GM18867 (cell line): ENCODE measurements at regions not wholly inside any gene's neighbourhood (a gene's known extent, or its start where the extent isn't known, plus 50 kb on each side); places are given as distances from the start of the nearest gene placed in this dataset.

Experiments used
- ATAC-seq: cut with Tn5 transposase; IDR thresholded peaks from one replicate; pipeline ENCODE4 v1.9.1; 2021; ENCODE audit warnings: mild to moderate bottlenecking, moderate library complexity; ENCODE audit not compliant: unreplicated experiment

DNA sequence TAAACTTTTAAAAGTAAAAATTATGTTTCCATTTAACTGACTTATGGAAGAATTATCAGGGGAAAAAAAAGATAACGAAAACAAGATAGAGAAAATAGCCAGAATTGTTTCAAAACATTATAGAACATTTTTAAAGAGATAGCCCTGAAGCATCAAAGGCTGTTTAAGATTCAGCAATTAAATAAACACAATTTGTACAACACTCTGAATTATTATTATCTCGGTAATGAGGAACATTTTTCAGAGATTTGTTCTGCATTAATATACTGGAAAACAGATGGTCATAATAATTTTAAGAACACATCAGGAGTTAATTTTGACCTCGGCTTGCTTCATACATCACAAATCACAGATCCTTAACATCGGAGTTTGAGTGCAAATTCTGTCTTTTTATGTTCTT lies 643.8 kb downstream of the SORCS1 start:
- no peak for ATAC-seq

- ATAC-seq = no peak
These were observed 645.0 kb downstream of the SORCS1 start for GRCh38 chr10:106519376-106520030.

GRCh38 chr10:106515206-106515790 lies 649.2 kb downstream of the SORCS1 start:
- ATAC-seq = no peak

DNA sequence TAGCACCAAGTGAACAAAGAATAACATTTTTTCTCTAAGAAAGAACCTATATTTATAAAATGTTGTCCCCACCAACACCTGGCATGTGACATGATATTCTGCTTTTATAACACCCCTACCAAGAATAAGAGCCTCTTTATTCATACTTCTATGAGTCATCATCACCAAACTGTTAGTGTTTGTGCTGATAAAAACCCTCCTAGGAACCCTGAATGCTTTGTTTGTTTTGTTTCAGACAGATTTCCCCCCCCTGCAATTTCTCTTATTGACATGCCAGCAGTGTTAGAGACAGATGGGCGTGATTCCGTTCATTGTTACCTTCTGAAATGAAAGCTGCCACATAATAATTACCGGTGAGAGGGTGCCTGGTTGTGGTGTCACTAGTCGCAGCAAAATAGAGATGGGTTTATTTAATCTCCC lies 651.1 kb downstream of the SORCS1 start:
- ATAC-seq = no peak

- ATAC-seq = no peak
These were observed 652.6 kb downstream of the SORCS1 start for GRCh38 chr10:106511917-106512316.

- ATAC-seq = no peak
These were observed 655.6 kb downstream of the SORCS1 start for GRCh38 chr10:106508950-106509349.

- no peak for ATAC-seq
These were observed 657.8 kb downstream of the SORCS1 start for GRCh38 chr10:106506526-106507283.

DNA sequence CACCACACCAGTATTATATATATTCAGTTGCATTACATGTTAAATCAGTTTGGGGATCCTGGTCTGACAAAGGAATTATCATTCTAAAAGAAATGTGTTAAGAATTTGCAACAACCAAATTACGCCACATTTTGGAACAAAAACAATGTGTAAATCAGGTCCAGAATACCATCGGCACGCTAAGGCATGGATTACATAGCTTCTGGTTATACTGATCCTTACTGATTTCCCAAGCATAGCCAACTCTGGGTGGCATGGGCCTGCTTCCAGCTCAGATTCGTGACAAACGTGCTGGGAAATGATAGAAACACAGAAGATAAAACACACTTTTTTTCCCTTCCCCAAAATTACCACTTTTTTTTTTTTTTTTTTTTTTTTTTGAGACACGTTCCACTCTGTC lies 660.0 kb downstream of the SORCS1 start:
- no peak for ATAC-seq

DNA sequence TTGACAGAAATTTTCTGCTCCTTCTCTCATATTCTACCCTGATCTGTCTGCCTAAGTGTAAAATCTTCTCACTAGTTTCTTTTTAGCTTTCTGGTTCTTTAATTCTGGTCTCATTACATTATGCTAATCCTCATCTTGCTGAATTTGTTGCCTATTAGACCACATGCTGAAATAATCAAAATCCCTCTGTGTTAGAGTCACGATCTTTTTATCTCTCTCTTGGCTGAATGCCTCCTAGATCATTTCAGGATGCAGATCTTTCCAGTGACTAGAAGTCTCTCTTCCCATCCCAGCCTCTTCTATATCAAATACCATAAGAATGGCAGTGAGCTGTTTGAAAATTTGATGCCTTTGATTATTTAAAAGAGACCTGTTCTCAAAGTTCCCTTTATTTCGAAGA lies 661.9 kb downstream of the SORCS1 start:
- no peak for ATAC-seq

DNA sequence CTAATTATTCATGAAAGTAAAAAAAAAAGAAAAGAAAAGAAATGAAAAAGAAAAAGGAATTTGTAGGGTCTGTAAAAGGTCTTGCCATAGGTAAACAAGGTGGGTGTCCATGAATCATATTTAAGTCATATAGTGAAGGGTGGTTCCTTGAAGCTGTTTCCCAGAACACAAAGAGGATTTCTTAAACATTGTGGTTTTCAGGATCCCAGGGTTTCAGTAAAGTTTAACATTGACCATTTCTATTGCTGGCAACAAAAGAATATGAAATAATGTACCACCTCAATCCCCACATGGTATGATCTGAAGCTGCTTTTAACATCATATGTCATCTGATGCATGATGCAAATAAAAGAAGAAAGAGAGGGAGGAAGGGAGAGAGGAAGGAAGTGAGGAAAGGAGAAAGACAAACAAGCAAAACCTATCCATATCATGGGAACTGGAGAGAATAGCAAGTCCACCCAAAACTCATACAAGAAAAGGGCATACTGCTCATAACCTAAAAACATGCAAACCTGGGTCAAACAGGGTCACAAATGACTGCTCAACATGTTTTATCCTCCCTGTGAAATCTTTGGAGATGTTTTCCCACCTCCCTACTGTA lies 663.5 kb downstream of the SORCS1 start:
- ATAC-seq = no peak

- no peak for ATAC-seq
These were observed 664.2 kb downstream of the SORCS1 start for GRCh38 chr10:106500041-106500924.

DNA sequence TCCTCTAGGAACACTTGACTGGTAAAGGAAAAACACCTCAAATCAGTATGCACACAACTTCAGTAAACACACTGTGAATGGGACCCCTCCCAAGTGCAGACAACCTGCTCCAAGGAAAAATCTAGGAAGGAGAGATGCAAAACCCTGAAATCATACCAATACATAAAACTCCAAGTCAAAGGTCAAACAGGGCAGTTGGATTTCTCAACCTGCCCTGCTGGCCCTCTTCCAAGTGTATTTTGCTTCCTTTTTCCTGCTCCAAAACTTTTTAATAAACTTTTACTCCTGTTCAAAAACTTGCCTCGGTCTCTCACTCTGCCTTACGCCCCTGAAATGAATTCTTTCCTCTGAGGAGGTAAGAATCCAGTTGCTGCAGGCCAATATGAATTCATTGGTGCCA lies 665.1 kb downstream of the SORCS1 start:
- ATAC-seq = no peak

DNA sequence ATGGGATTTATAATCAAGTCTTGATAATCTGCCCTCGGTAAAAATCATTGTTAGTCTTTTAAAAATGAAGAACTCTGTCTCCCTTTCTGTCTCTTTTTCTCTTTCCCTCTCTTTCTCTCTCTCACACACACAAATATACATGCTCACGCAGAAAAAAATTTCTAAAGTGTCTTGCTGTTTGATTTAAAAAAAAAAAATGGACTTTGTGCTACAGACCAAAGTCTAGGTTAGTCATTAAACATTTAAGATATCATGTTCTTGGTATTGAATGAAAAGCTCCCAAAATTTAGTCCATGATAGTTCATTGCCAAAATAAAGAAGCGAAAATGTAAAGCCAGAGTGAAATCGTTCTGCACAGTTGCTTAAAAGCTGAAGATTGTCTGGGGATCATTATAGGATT lies 665.8 kb downstream of the SORCS1 start:
- no peak for ATAC-seq

DNA sequence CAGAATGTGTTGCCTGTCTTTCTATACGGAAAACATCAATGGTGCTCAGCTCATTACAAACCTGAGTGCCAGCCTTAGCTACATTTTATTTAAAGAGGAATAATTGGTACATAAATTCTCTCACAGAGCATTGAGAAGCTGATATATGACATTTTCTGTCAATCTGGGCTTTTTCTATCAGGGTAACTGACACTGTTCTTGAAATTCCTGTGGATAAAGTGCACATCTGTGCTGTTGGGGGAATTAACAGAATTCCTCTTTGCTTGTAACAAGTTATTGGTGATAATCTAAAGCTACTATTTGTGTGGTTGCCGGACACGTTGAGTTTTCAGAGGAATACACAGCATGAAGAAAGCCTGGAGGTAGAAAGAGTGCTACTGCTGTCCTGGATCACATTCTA lies 668.6 kb downstream of the SORCS1 start:
- no peak for ATAC-seq

DNA sequence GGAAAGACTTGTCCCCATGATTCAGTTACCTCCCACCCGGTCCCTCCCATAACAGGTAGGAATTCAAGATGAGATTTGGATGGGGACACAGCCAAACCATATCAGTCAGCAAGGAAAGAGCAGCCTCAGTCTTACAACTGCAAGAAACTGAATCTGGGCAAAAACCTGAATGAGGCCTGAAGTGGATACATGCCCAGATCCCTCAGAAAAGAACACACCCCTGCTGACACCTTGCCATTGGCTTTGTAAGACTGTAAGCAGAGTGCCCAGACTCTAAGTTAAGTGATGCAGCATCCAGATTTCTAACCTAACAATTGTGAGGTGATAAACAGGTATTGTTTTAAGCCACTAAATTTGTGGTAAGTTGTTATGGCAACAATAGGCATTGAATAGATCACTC lies 670.8 kb downstream of the SORCS1 start:
- ATAC-seq = no peak

DNA sequence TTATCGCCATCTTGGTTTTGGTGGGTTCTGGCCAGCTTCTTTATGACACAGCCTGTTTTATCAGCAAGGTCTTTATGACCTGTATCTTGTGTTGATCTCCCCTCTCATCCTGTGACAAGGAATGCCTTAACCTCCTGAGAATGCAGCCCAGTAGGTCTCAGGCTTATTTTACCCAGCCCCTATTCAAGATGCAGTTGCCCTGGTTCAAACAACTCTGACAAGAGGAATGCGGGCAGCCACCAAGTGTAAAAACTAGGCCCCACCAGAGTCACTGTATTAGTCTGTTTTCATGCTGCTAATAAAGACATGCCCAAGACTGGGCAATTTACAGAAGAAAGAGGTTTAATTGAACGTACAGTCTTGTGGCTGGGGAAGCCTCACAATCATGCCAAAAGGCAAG lies 671.3 kb downstream of the SORCS1 start:
- ATAC-seq = no peak

DNA sequence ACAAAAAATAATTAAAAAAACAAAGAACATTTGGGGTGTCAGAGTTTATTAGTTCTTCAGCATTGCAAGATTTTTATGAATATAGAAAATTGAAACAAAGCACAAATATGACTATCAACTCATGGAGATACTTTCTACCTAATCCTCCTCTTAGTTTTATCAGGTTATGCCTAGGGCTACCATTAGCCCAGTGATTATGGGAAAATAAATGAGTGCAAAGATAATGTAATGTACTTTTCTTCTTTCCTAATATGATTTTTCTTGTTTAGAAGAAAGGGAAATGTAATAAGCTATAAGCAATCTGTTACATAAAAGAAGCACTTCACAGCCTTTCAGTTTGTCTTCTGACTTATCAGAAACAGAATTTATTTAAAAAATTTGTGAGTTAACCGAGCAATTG lies 676.8 kb downstream of the SORCS1 start:
- ATAC-seq = no peak

- ATAC-seq = no peak
These were observed 682.8 kb downstream of the SORCS1 start for GRCh38 chr10:106481598-106482275.

- ATAC-seq = no peak
These were observed 684.9 kb downstream of the SORCS1 start for GRCh38 chr10:106479636-106480035.

DNA sequence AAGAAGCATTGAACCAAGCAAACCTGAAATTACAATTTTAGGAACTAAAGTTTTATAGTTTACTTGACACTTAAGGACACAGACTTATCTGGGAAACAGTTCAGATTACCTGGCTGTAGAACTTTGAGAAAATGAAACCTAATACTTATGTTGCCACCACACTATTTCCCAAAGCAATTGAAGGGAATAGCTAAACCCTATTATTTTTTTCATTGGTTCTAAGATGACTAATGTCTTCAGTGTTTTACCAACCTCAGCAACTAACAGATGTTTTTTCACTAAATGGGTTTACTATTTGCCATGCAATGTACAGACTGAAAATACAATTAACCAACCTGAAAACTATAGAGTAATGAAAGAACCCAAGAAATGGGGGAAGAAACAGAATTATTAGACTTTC lies 689.6 kb downstream of the SORCS1 start:
- ATAC-seq = no peak
